Bone marrow (tissue), 2 donors: ENCODE measurements at regions not wholly inside any gene's neighbourhood (a gene's known extent, or its start where the extent isn't known, plus 50 kb on each side); places are given as distances from the start of the nearest gene placed in this dataset.
"Not testable (repeated sequence)": the region's sequence is repeated elsewhere in the genome, so short reads cannot be mapped to it uniquely, and the experiment has no call there.

Experiments used
- DNase-seq, 2 donors: peaks; one replicate each; lab custom pipeline; 2025; lab: John Stamatoyannopoulos, UW

- DNase-seq, result no peak
Measured at GRCh38 chr9:75672478-75672877, 218.0 kb upstream of the PCSK5 start.

GRCh38 chr9:75683591-75683990 is 206.9 kb upstream of the PCSK5 start:
- no peak for DNase-seq

- DNase-seq, result no peak
Measured at GRCh38 chr9:75685062-75685461, 205.4 kb upstream of the PCSK5 start.

- DNase-seq, result no peak
Measured at GRCh38 chr9:75687359-75687953, 203.0 kb upstream of the PCSK5 start.

- not testable (repeated sequence) for DNase-seq
Measured at GRCh38 chr9:75690551-75690950, 199.9 kb upstream of the PCSK5 start.

- DNase-seq, result no peak
Measured at GRCh38 chr9:75691408-75691807, 199.1 kb upstream of the PCSK5 start.

- DNase-seq, result no peak
Measured at GRCh38 chr9:75692309-75692708, 198.2 kb upstream of the PCSK5 start.

GRCh38 chr9:75695921-75696320 is 194.6 kb upstream of the PCSK5 start:
- DNase-seq, result no peak

- DNase-seq, result no peak
Measured at GRCh38 chr9:75699017-75699416, 191.5 kb upstream of the PCSK5 start.

- no peak for DNase-seq
Measured at GRCh38 chr9:75699625-75700251, 190.7 kb upstream of the PCSK5 start.

GRCh38 chr9:75700252-75700640 is 190.2 kb upstream of the PCSK5 start:
- no peak for DNase-seq

GRCh38 chr9:75707191-75707590 is 183.3 kb upstream of the PCSK5 start:
- DNase-seq, result no peak

GRCh38 chr9:75709698-75710097 is 180.8 kb upstream of the PCSK5 start:
- no peak for DNase-seq

GRCh38 chr9:75712700-75713099 is 177.8 kb upstream of the PCSK5 start:
- no peak for DNase-seq

GRCh38 chr9:75713335-75713734 is 177.1 kb upstream of the PCSK5 start:
- DNase-seq, result no peak

GRCh38 chr9:75715360-75715759 is 175.1 kb upstream of the PCSK5 start:
- DNase-seq, result no peak

GRCh38 chr9:75718677-75719076 is 171.8 kb upstream of the PCSK5 start:
- DNase-seq, result no peak

- no peak for DNase-seq
Measured at GRCh38 chr9:75728391-75728790, 162.1 kb upstream of the PCSK5 start.

- DNase-seq, result no peak
Measured at GRCh38 chr9:75734802-75735201, 155.7 kb upstream of the PCSK5 start.

- DNase-seq, result no peak
Measured at GRCh38 chr9:75739884-75740611, 150.4 kb upstream of the PCSK5 start.

GRCh38 chr9:75743855-75744254 is 146.6 kb upstream of the PCSK5 start:
- no peak for DNase-seq

- no peak for DNase-seq
Measured at GRCh38 chr9:75754080-75754479, 136.4 kb upstream of the PCSK5 start.

GRCh38 chr9:75775166-75775565 is 115.3 kb upstream of the PCSK5 start:
- DNase-seq, result no peak
